ENCODE measurements at regions not wholly inside any gene's neighbourhood (a gene's known extent, or its start where the extent isn't known, plus 50 kb on each side); places are given as distances from the start of the nearest gene placed in this dataset.
"Not testable (repeated sequence)": the region's sequence is repeated elsewhere in the genome, so short reads cannot be mapped to it uniquely, and the experiment has no call there.

- no peak for DNase-seq
- ATAC-seq, result no peak
- H3K9me3 ChIP-seq, result no peaks in the 10 kb centered on the region
- no peak for TF ChIP-seq CTCF (IDR thresholded peaks at IDR 0.05)
- WGBS, 2 donors, result 8 to 10% methylated on average over 16 of the region's 16 CpGs
- no peak overlapping the region for H3K27ac ChIP-seq
- peaks cover 0 to 7% (median 3%) of the 10 kb centered on the region in 9 donors for H3K4me1 ChIP-seq
- H3K27me3 ChIP-seq, result peaks cover 6 to 96% (median 91%) of the 10 kb centered on the region in 7 donors
- no peaks in the 10 kb centered on the region for H3K36me3 ChIP-seq
- intact Hi-C loops (cut with DNase I), result no loop called here
- H3K4me3 ChIP-seq, result no peak overlapping the region
Measured at GRCh38 chr6:28825732-28826293, 98.0 kb downstream of the TRIM27 start.

- not testable (repeated sequence) for DNase-seq, H3K36me3 ChIP-seq, H3K27ac ChIP-seq, H3K4me3 ChIP-seq, H3K9me3 ChIP-seq, ATAC-seq, H3K4me1 ChIP-seq
- 78 to 79% methylated on average over 6 of the region's 6 CpGs for WGBS, 2 donors
- intact Hi-C loops (cut with DNase I), result loop anchor here in 2 of 10 donors (10.0 kb wide), 2 partner anchors 147 to 153 kb away; no protein-coding TSS in a partner anchor
- peaks cover 0 to 86% (median 61%) of the 10 kb centered on the region in 7 donors for H3K27me3 ChIP-seq
Measured at GRCh38 chr6:28831683-28832082, 92.1 kb downstream of the TRIM27 start.

GRCh38 chr6:28836703-28837102, 87.1 kb downstream of the TRIM27 start:
- 37 to 42% methylated on average over 21 of the region's 21 CpGs for WGBS, 2 donors
- Histone ChIP-seq H3K4me1 (peaks cover 0 to 27% (median 18%) of the 10 kb centered on the region in 9 donors), H3K27me3 (peaks cover 0 to 72% (median 41%) of the 10 kb centered on the region in 7 donors)
- not testable (repeated sequence) for ATAC-seq, H3K9me3 ChIP-seq, DNase-seq, H3K36me3 ChIP-seq, H3K4me3 ChIP-seq, H3K27ac ChIP-seq
- intact Hi-C loops (cut with DNase I), result loop anchor here in 8 of 10 donors (1.0 to 10.0 kb wide), 9 partner anchors 106 to 181 kb away; no protein-coding TSS in a partner anchor

- intact Hi-C loops (cut with DNase I), result loop anchor here in 8 of 10 donors (1.0 to 10.0 kb wide), 9 partner anchors 25 to 179 kb away; no protein-coding TSS in a partner anchor
- peak; percentile 83 to 96 (median 91) for ATAC-seq
- no peak for TF ChIP-seq CTCF (IDR thresholded peaks at IDR 0.05)
- H3K4me1 ChIP-seq, result peaks cover 0 to 27% (median 18%) of the 10 kb centered on the region in 9 donors
- H3K9me3 ChIP-seq, result peaks cover 0 to 2% (median 0%) of the 10 kb centered on the region in 11 donors
- H3K27ac ChIP-seq, result peak overlapping the region in 5 of 10 donors; percentile 27 to 57 (median 54)
- peak; percentile 32 for DNase-seq
- 1% methylated on average over 11 of the region's 11 CpGs for WGBS, 2 donors
- H3K36me3 ChIP-seq, result no peaks in the 10 kb centered on the region
- H3K27me3 ChIP-seq, result peaks cover 0 to 74% (median 46%) of the 10 kb centered on the region in 7 donors
- H3K4me3 ChIP-seq, result peak overlapping the region; percentile 42 to 75 (median 66)
Measured at GRCh38 chr6:28838289-28838633, 85.5 kb downstream of the TRIM27 start.

- intact Hi-C loops (cut with DNase I), result loop anchor here in 8 of 10 donors (1.0 to 10.0 kb wide), 9 partner anchors 24 to 178 kb away; no protein-coding TSS in a partner anchor
- peak overlapping the region; percentile 42 to 75 (median 66) for H3K4me3 ChIP-seq
- H3K9me3 ChIP-seq, result peaks cover 0 to 2% (median 0%) of the 10 kb centered on the region in 11 donors
- peak in 8 of 9 donors; percentile 9 to 70 (median 54) for TF ChIP-seq CTCF (IDR thresholded peaks at IDR 0.05)
- peaks cover 0 to 27% (median 18%) of the 10 kb centered on the region in 9 donors for H3K4me1 ChIP-seq
- peaks cover 0 to 74% (median 46%) of the 10 kb centered on the region in 7 donors for H3K27me3 ChIP-seq
- H3K27ac ChIP-seq, result peak overlapping the region in 7 of 10 donors; percentile 18 to 57 (median 41)
- 0% methylated on average over 39 to 43 of the region's 43 CpGs for WGBS, 2 donors
- H3K36me3 ChIP-seq, result no peaks in the 10 kb centered on the region
- DNase-seq (peak; percentile 74 to 81), ATAC-seq (peak; percentile 82 to 98 (median 88))
Measured at GRCh38 chr6:28838634-28839442, 84.9 kb downstream of the TRIM27 start.

Data from heart right ventricle (tissue), 16 donors.